Activated CD8-positive, alpha-beta memory T cell treated with anti-CD3 and anti-CD28 coated beads for 24 hours (primary cell): ENCODE measurements at regions not wholly inside any gene's neighbourhood (a gene's known extent, or its start where the extent isn't known, plus 50 kb on each side); places are given as distances from the start of the nearest gene placed in this dataset.
A peak's percentile ranks its signal among the peaks of the same experiment; 100 is the strongest.
"Not testable (repeated sequence)": the region's sequence is repeated elsewhere in the genome, so short reads cannot be mapped to it uniquely, and the experiment has no call there.

Experiments
- DNase-seq: peaks from one replicate; pipeline ENCODE4 v3.0.0-alpha.2; 2020

GRCh38 chr3:153760948-153761347 lies 360.2 kb upstream of the ARHGEF26 start:
- no peak for DNase-seq

DNA sequence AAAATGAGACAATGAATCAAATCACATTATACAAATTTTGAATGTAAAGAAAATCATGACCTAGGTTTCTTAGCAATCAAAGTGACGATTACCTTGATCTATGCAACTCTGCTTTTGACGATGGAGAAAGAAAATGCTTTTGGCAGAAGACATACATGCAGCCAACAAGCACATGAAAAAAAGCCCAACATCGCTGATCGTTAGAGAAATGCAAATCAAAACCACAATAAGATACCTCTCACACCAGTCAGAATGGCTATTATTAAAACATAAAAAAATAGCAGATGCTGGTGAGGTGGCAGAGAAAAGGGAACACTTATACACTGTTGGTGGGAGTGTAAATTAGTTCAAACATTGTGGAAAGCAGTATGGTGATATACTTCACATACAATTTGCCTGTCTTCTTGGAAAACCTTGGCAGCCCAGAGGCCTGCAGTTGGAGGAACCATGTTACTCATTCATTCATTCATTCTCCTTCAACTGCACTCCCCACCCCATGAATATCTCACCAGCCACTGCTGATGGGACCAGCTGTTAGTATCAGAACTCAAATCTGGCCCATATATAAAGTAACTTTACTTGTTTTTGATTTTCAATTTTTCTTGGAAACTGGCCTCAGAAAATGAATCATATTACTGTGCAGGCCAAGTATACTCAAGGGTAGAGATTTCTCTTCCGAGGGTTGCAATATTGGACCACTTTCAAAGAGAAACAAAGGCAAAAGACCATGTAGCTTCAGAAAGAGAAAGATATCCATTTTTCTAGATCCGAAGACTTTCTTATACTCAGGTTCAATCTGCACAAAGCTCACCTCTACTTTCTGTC lies 358.6 kb upstream of the ARHGEF26 start:
- DNase-seq = no peak

GRCh38 chr3:153767601-153768560 lies 353.3 kb upstream of the ARHGEF26 start:
- no peak for DNase-seq

- peak; percentile 70 for DNase-seq
Measured at GRCh38 chr3:153768561-153769469, 352.4 kb upstream of the ARHGEF26 start.

GRCh38 chr3:153783106-153783505 lies 338.1 kb upstream of the ARHGEF26 start:
- DNase-seq = no peak

DNA sequence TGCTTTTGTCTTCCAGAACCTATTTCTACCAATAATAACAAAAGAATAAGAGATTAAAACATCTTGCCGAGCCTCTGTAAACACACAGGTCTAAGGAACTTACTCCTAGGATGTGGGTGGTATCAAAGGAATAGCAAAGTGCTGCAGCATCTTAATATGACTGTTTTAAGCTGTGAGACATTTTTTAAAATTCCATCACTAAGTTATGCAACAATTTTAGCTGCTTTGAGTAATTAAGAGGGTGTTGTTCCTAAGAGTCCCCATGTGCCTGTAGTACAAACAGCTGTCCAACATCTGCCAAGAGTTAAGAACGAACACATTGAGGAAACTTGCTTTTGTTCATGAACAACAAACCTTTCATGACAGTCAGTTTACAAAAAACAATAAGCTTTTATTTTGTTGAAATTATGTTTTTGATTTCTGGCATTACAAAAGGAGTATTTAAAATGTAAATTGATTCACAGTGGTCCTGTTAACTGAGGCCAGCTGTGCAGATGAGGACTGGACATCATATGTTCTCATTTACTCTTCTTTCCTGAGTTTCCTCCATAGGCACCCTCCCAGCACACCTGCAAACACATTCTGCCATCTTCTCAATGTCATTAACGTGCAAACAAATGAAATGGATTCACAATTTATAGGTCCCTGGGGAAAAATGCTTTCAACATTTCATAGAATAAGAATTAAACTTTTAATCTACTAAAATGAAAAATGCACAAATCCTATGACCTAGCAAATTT lies 337.3 kb upstream of the ARHGEF26 start:
- DNase-seq = no peak

DNA sequence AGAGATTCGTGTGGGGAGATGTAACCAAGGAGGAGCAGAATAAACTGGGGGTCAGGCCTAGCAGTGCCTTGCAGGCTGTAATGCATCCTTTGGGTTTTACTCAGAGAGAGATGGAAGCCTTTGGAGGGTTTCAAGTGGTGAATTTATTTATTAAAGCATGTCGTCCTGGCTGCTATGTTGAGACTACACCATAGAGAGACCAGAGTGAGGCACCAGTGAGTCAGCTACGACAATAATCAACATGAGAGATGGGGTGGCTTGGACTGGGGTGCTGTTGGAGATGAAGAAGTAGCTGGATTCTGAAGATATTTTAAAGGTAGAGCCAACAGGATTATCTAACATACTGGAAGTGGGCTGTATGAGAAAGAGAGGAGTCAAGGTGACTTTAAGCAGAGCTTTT lies 335.3 kb upstream of the ARHGEF26 start:
- DNase-seq = no peak

GRCh38 chr3:153789380-153789779 lies 331.8 kb upstream of the ARHGEF26 start:
- DNase-seq = no peak

- DNase-seq = not testable (repeated sequence)
Measured at GRCh38 chr3:153797056-153797455, 324.1 kb upstream of the ARHGEF26 start.

DNA sequence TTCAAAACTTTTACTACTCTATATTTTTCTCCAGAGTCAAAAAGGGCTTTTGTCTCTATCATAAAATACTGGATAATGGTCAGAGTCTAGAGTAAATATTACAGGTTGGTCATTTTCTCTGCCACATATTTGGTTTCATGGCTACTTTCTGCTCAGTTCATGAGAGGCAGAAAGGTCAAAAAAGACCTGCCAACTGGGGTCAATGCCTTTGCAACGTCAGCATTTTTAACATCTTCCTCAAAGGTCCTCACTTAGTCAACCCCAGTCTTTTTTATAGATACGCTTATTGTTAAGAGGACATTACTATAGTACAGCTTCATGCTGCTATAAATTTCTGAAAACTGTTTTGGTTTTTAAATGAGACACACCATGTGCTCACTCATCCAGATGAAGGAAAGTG lies 312.1 kb upstream of the ARHGEF26 start:
- DNase-seq = no peak

DNA sequence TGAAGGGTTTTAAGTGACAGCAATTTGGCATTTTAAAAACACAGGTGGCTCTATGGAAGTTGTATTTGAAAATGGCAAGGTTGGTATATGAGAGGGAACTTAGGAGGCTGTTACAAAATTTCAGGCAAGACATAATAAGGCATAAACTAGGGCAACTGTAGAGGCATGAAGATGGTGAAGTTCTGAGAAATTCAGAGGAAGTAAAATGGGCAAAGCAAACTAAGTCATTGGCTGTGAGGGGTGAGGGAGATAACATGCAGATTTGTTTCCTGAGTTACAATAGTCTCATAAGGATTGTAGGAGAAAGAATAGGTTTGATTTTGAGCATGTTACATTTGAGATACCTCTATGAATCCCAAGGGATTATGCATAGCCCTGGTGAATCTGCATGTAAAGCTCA lies 302.9 kb upstream of the ARHGEF26 start:
- DNase-seq = no peak

GRCh38 chr3:153820035-153820434 lies 301.2 kb upstream of the ARHGEF26 start:
- DNase-seq = no peak

DNA sequence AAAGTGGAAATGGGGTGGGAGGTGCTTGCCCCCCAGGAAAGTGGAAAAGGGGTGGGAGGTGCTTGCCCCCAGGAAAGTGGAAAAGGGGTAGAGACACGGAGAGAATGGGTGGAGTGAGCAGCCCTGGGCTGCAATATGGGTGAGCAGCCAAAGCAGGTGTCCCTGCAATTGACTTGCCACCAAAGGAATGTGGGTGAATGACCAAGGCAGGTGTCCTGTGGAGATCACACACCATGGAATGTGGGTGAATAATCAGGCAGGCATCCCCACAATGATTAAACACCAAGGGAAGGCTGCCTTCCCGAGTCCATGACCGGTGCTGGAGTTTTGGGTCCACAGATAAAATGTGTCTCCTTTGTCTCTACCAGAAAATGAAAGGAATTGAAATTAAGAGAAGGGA lies 292.8 kb upstream of the ARHGEF26 start:
- DNase-seq = not testable (repeated sequence)

DNA sequence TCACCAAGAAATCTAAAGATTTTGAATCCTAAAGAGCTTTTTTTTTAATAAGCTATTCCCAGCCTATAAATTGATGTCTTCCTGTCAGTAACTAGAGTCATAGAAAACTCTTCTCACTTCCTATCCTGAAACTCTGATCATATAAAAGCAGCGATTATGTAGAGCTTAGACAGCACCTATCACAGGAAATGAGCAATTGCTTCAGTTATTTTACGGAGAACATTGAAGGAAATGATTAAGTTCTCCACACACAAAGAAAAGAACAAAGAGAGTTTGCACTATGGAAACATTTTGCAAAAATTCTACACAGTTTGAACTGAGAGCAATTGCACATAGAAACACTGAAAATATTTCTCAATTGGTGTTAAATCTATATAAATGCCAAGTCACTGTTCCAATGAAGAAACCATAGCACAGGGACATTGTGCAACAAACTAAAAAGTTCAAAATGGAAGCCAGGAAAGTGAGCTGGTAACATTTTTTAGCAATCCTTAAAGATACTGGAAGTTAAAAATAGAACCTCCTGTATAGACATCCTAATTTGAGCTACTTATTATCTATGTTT lies 291.5 kb upstream of the ARHGEF26 start:
- DNase-seq = no peak

- DNase-seq = no peak
Measured at GRCh38 chr3:153830552-153830951, 290.6 kb upstream of the ARHGEF26 start.

DNA sequence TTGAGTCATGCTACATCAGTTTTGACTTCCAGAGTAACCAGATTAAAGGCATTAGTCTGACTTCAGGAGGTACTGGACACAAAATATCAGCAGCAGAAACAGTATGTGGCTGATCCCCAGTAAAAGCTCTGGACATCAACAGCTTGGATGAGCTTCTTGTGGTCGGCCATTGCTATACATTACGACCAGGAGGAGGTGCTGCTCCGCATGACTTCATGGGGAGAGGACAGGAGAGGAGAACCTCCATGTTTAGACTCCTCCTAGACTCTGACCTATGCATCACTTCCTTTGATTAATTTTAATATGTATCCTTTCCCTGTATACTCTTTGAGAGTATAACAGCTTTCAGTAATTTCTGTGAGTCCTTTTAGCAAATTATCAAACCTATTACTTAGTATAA lies 285.6 kb upstream of the ARHGEF26 start:
- DNase-seq = no peak

DNA sequence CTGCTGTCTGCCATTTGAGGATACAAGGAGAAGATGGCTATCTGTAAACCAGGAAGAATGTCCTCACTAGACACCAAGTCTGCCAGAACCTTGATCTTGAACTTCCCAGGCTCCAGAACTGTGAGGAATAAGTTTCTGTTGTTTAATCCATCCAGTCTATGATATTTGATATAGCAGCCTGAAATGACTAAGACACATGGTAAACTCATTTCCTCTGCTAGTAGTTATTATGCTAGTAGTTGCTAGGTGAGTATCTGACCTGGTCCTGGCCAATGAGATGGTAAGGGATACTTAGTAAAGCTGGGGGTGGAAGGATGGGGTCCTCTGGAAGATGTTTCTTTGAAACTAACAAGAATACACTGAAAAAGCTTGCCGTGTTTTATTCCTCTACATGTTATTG lies 280.7 kb upstream of the ARHGEF26 start:
- DNase-seq = no peak

DNA sequence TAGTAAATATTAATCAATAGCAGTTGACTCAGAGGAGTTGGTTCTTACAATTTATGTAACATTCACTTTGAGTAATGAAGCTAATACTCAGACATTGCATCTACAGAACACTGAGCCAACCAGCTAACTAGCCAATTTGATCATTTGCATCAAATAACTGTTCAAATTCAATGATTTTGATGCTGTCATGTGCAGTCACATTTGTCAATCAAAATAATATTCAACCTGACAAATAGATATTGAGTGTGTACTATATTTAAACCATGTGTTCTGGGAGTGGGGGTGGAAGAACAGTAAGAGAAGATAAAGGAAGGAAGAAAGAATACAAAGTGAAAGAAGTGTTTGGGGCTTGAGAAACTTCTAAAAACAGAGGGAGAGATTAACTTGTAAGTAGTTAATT lies 277.2 kb upstream of the ARHGEF26 start:
- no peak for DNase-seq

DNA sequence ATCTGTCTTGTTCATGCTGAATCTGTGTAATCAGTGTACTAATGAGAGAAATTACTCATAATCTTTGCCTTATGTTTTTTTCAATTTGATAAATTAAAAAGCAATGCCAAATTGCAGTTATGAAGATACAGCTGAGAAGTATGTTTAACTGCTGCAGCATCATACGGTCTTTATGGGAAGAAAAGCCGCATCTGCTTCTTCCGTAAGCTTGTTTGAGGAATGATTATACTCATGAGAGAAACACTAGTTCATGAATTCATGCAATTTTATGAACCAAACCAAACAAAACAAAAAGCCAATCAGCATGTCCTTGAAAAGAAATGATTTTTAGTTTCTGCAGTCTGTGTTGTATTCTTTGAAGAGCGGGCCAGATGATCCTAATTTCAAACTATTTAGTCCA lies 275.9 kb upstream of the ARHGEF26 start:
- no peak for DNase-seq

DNA sequence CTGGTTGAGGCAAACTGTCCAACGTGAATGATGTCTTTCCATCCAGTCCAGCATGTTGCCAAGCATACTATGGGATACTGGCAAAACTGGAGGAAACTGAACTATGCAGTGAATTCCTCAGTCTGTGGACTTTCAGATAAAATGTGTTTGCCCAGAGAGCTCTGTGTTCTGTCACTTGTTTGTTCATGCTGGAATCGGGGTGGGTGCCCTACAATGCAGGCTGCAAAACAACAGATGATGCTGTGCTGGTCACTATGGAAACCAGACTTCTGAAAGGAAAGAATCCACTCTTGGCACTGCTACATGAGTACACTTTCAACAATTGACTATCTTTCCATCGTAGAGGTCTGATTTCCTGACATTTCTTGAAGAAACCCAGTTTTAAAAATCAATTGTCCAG lies 272.5 kb upstream of the ARHGEF26 start:
- no peak for DNase-seq

GRCh38 chr3:153852355-153852754 lies 268.8 kb upstream of the ARHGEF26 start:
- no peak for DNase-seq

GRCh38 chr3:153853163-153853562 lies 268.0 kb upstream of the ARHGEF26 start:
- no peak for DNase-seq
